ENCODE measurements at regions not wholly inside any gene's neighbourhood (a gene's known extent, or its start where the extent isn't known, plus 50 kb on each side); places are given as distances from the start of the nearest gene placed in this dataset.
"Not testable (repeated sequence)": the region's sequence is repeated elsewhere in the genome, so short reads cannot be mapped to it uniquely, and the experiment has no call there.

DNA sequence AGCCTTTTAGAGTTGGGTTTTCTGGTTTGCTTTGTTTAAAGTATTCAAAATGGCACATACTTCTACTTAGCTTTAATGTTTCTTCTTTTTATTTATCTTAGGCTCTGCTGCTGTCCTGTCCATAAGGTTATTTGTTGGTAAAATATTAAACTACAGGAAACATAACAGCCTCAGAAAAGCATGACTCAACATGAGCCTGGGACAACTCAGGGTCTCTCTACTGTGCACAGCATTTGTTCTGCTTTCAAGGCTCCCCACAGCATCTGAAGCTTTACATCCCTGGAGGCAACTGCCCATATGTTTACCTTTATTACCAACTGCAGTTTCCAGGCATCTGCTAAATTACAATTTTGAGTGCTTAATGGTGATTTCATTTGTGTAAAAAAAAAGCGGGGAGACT is 954.2 kb upstream of the FBXO33 start:
- intact Hi-C loops (cut with DNase I): no loop called here

DNA sequence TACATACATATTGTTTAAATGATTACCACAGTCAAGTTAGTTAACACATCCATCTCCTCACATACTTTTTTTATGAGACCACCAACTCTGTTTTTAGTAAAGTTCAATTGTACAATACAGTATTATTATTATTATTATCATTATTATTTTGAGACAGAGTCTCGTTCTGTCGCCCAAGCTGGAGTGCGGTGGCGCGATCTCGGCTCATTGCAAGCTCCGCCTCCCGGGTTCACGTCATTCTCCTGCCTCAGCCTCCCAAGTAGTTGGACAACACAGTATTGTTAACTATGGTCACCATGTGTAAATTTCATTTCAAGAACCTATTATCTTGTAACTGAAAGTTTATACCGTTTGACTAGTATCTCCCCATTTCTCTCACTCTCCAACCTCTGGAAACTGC is 942.0 kb upstream of the FBXO33 start:
- intact Hi-C loops (cut with DNase I): no loop called here
- DNase-seq (ENCODE audit: missing footprints): no peak
- no peak for ATAC-seq

More for the DNA sequence above, 954.2 kb upstream of the FBXO33 start:
- DNase-seq (ENCODE audit: missing footprints) (no peak), ATAC-seq (no peak)

DNA sequence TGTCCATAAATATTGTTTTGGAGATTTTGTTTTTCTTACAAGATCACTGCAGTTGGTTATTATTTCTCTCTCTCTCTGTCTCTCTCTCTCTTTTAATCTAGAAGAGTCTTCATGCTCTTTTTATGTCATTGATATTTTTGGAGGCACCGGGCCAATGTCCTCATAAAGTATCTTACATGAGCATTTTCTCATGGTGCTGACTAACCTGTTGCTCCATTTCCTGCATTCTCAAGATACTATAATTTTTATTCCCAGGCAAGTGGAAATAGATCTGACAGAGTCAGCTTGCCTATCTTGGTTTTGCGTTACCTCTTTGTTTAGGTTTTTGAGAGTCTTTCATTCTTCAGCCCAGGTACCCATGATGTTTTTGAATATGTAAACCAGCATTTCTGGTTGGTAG is 938.8 kb upstream of the FBXO33 start:
- ATAC-seq: no peak
- no peak for DNase-seq (ENCODE audit: missing footprints)
- intact Hi-C loops (cut with DNase I): no loop called here

DNA sequence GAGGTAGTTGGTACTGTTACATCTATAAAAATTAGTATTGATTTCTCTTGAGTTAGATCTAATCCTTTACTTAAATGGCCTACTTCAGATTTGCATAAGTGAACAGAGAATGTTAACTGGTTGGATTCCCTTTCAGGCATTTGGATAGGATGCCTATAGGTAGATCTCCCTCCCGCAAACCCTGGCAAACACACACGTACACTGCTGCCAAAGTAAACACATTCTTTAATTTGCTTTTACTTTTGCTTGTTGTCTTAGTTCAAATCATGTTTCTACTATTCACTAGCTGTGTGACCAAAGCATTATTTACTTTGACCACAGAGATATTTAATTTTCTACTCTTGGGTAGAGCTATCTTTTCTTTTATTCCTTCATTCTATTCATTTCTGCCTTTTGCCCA is 936.1 kb upstream of the FBXO33 start:
- intact Hi-C loops (cut with DNase I): no loop called here
- no peak for DNase-seq (ENCODE audit: missing footprints)
- ATAC-seq: no peak

DNA sequence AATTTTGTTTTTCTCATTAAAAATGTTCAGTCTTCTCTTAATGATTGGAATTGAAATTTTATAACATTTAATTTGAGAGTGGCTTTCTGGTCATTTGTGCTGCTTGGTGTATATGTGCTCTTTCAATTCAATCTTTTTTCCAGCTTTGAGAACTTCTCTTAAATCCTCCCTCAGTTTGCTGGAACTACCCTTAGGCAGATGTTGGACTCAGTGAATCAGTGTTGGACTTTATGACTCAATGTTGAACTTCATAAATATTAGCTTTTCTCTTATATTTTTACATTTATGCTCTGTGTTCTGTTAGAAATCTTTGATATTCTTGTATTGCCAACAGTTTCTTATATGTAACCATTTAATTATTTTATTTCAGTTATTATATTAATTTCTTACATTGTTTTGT is 935.5 kb upstream of the FBXO33 start:
- intact Hi-C loops (cut with DNase I): no loop called here
- DNase-seq (ENCODE audit: missing footprints) (no peak), ATAC-seq (no peak)

DNA sequence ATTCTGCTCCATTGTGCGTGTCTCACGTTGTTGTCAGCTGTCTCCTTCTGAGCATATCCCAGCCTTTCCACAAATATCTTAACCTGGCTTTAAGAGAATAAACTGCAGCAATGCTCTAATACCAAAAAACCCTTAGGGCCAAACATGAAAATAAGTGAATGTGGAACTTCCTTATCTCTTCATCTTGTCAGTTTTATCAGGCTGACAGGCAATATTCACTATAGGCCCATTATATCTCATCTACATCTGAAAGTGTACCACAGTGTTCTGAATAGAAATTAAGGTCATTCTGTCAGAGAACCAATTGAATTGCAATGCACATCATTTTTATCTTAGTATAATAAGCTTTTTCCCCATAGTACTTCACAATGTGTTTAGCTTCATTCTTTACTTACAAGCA is 933.1 kb upstream of the FBXO33 start:
- no peak for DNase-seq (ENCODE audit: missing footprints)
- intact Hi-C loops (cut with DNase I): no loop called here
- no peak for ATAC-seq

DNA sequence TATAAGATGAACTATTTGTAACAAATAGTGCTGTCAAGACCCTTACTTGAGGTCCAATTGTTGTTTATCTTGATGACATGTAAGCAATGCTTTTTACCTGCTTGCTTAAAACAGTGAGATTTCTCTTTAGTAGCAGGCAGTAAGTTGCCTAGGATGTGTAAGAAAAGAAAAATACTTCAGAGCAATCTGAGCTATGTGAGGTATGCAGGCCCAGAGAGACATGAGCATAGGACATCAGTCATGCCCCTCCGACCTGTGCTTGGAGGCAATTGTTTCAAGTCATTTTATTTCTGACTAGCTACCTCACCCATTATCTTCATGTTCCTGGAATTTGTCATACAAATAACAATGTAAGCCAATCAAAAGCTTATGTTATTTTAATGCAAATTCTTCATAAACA is 930.6 kb upstream of the FBXO33 start:
- ATAC-seq: no peak

DNA sequence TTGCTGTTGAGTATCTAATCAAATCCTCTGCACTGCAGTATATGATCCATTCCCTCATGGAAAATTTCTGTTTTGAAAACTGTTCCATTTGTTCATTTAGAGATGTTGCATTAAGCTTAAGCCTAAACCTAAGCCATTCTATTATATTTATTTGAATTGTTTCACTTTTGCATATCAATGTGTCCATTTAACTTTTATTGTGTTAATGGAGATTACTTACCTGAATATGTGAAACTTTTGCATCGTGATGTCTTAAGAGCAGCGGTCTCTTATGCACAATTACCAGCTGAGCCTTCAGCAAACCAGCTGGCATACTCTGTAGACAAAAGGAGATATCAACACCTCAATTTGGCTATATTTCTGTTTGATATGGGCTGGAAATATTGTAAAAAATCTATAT is 922.5 kb upstream of the FBXO33 start:
- no peak for DNase-seq (ENCODE audit: missing footprints)
- intact Hi-C loops (cut with DNase I): no loop called here
- ATAC-seq: no peak

More for the DNA sequence above, 930.6 kb upstream of the FBXO33 start:
- intact Hi-C loops (cut with DNase I): no loop called here
- no peak for DNase-seq (ENCODE audit: missing footprints)

DNA sequence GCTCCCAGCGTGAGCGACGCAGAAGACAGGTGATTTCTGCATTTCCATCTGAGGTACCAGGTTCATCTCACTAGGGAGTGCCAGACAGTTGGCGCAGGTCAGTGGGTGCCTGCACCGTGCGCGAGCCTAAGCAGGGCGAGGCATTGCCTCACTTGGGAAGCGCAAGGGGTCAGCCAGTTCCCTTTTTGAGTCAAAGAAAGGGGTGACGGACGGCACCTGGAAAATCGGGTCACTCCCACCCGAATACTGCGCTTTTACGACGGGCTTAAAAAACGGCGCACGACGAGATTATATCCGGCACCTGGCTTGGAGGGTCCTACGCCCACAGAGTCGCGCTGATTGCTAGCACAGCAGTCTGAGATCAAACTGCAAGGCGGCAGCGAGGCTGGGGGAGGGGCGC is 915.9 kb upstream of the FBXO33 start:
- intact Hi-C loops (cut with DNase I); ATAC-seq; DNase-seq (ENCODE audit: missing footprints): not testable (repeated sequence)

DNA sequence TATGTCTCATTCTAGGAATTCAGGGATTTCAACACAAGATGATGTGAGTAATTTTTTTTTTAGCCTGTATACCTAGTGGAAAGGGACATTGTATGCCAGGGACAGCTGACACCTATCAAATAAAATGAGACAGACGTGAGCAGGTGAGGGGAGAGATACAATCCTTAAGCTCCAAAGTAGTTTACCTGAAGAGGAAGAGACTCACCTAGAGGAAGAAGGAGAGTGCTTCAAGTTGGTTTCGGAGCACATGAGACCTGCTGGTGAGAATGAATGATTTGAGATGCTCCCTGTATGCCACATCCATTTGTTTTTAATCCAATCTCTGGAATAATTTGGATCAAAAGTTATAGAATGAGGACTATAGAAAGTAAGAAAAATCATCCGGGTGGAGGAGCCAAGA is 915.4 kb upstream of the FBXO33 start:
- ATAC-seq (no peak), DNase-seq (ENCODE audit: missing footprints) (no peak)
- intact Hi-C loops (cut with DNase I): no loop called here

DNA sequence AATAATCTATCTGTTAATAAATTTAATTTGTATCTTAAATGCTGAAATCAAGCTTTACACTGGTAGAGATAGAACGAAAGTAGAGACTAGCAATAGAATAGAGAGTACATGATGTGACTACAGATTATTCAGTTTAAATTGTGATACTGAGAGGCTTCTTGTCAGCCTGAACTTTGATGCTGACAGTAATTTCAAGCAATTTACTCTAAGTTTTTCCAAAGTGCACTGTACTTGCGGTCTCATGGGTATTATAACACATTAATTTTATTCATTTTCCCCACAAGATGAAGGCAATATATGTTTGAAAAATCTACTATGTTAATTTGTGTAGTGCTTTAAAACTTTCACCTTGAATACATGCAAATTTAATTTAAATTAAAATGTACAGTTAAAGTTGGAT is 914.0 kb upstream of the FBXO33 start:
- ATAC-seq (no peak), DNase-seq (ENCODE audit: missing footprints) (no peak)
- intact Hi-C loops (cut with DNase I): no loop called here

DNA sequence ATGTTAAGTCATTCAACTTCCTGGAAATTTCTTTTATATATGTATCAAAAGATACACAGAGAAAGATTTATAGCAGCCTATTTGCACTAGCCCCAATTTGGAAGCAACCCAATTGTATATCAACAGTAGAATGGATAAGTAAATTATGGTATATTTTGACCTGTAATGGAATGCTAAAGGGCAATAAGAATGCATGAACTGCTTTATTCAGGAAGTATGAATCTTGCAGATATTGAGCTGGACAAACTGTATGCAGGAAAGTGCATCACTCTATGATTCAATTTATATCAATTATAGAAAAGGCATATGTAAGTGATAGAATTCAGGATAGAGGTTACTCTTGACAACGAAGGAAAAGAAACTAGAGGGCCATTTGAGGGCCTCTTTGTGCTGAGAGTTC is 913.1 kb upstream of the FBXO33 start:
- intact Hi-C loops (cut with DNase I): no loop called here
- DNase-seq (ENCODE audit: missing footprints) (no peak), ATAC-seq (no peak)

DNA sequence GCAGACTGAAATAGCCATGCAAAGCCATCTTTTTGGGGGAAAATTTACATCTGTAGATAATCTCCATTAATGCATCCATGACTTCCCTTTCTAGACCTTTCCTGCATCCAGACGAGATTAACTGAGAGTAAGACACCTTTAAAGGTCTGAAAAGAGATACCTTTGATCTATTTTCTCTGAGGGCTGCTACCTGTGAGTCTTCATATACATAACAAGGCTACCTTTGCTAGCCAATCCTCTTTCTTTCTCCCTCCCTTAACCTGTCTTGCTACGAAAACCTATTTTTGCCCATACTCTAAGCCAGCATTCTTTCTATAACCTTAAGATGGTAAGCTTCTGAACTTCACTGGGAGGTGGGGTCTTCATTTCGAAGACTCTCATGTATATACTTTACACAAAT is 908.5 kb upstream of the FBXO33 start:
- intact Hi-C loops (cut with DNase I): no loop called here
- DNase-seq (ENCODE audit: missing footprints): no peak
- no peak for ATAC-seq

DNA sequence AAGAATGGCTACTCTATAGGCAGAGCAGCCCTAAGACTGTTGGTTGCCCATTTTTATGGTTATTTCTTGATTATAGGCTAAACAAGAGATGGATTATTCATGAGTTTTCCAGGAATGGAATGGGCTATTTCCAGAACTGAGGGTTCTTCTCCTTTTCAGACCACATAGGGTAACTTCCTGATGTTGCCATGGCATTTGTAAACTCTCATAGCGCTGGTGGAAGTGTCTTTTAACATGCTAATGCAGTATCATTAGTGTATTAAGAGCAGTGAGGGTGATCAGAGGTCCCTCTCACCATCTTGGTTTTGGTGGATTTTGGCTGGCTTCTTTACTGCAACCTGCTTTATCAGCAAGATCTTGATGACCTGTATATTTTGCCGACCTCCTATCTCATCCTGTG is 904.6 kb upstream of the FBXO33 start:
- no peak for ATAC-seq
- no peak for DNase-seq (ENCODE audit: missing footprints)
- intact Hi-C loops (cut with DNase I): no loop called here

DNA sequence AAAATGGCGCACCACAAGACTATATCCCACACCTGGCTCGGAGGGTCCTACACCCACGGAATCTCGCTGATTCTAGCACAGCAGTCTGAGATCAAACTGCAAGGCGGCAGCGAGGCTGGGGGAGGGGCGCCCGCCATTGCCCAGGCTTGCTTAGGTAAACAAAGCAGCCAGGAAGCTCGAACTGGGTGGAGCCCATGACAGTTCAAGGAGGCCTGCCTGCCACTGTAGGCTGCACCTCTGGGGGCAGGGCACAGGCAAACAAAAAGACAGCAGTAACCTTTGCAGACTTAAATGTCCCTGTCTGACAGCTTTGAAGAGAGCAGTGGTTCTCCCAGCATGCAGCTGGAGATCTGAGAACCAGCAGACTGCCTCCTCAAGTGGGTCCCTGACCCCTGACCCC is 894.3 kb upstream of the FBXO33 start:
- intact Hi-C loops (cut with DNase I); DNase-seq (ENCODE audit: missing footprints): not testable (repeated sequence)

DNA sequence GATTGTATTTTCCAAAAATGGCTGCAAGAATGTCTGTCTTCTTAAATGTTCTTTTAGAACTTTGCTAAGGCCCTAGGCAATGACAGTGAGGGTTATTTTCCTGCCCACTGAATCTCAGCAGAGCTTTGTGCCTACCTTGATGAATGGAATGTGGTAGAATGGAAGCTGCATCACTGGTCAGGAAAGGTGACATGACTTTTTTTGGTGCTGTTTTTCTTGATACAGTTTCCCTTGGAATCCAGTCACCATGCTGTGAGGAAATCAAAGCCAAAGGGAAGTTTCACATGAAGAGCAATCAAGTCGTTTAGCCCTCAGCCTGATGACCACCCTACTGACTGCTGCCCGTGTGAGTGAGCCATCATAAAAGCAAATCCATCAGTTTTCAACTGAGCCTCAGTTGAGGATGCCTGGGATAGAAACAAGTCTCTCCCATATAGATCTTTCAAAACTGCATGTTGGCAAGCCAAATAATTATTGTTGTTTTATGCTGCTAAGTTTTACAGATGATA is 886.0 kb upstream of the FBXO33 start:
- no peak for DNase-seq (ENCODE audit: missing footprints)
- intact Hi-C loops (cut with DNase I): no loop called here
- no peak for ATAC-seq

More for the DNA sequence above, 894.3 kb upstream of the FBXO33 start:
- ATAC-seq: not testable (repeated sequence)

DNA sequence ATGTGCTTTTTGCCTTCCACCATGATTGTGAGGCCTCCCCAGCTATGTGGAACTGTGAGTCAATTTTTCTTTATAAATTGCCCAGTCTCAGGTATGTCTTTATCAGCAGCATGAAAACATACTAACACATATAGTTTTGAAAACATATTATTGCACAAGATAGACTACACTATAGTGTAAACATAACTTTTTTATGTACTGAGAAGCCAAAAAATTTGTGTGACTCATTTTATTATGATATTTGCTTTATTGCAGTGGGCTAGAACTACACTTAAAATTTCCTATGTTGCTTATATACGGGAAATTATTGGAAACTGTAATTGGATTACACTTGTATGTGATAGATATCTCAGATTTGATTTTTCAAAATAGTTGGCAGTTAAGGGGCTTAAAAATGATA is 885.5 kb upstream of the FBXO33 start:
- DNase-seq (ENCODE audit: missing footprints) (no peak), ATAC-seq (no peak)
- intact Hi-C loops (cut with DNase I): no loop called here

DNA sequence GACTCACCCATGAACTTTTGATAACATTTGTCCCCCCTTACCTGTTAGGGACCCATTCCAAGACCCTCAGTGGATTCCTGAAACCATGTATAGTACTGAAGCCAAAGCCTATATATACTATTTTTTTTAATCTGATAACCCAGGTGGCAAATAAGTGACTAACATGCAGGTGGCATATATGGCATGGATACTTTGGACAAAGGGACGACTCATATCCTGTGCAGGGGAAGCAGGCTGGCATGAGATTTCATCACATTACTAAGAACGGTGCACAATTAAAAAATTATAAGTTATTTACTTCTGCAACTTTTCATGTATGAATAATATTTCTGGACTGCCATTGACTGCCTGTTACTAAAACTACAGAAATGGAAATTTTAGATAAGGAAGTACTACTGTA is 880.1 kb upstream of the FBXO33 start:
- DNase-seq (ENCODE audit: missing footprints) (no peak), ATAC-seq (no peak)
- intact Hi-C loops (cut with DNase I): no loop called here

DNA sequence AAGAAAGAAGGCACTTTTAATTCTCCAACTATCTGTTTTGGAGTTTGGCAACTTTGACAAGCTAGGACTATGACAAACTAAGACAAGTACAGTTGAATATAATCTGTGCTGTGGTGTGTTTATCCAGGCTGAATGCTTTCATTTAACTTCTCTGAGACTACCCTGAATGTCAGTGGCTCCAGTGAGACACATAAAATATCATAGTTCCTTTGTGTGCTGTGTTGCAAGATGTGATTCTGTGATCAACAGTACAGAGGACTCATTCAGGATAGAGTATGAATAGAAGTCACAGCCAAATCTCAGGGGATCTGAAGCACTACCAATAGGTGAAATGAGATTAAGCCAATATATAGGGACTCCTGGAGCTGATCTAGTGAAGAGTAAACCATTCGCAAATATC is 876.9 kb upstream of the FBXO33 start:
- no peak for ATAC-seq
- no peak for DNase-seq (ENCODE audit: missing footprints)

DNA sequence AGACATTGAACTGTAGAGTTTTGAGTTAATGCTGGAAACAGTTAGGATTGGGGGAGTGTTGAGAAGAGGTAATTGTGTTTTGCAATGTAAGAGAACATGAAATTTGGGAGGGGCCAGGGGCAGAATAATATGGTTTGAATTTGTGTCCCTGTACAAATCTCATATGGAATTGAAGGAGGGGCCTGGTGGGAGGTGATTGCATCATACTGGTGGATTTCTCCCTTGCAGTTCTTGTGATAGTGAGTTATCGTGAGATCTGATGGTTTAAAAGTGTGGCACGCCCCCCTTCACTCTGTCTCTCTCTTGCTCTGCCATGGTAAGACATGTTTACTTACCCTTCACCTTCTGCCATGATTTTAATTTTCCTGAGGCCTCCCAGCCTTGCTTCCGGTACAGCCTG is 876.0 kb upstream of the FBXO33 start:
- intact Hi-C loops (cut with DNase I): no loop called here
- ATAC-seq: no peak

More for the DNA sequence above, 876.9 kb upstream of the FBXO33 start:
- intact Hi-C loops (cut with DNase I): no loop called here

DNA sequence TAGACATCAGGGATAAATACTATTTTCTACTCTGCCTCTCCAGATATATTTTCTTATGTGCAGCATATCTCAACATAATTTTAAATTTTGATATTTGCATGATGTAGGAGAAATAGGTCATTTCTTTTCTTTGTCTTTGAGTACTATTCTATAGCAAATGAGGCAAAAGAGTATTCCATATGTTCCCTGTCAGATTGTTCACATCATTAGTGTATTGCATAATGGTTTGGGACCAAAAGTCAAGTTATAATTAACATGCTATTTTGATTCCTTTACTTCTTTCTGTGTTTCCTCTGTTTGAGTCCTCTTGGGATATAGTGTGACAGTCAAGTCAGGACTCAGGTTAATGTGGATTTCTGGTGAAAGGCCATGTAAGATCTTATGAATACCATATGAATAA is 864.6 kb upstream of the FBXO33 start:
- ATAC-seq (no peak), DNase-seq (ENCODE audit: missing footprints) (no peak)
- intact Hi-C loops (cut with DNase I): no loop called here

More for the DNA sequence above, 876.0 kb upstream of the FBXO33 start:
- no peak for DNase-seq (ENCODE audit: missing footprints)

DNA sequence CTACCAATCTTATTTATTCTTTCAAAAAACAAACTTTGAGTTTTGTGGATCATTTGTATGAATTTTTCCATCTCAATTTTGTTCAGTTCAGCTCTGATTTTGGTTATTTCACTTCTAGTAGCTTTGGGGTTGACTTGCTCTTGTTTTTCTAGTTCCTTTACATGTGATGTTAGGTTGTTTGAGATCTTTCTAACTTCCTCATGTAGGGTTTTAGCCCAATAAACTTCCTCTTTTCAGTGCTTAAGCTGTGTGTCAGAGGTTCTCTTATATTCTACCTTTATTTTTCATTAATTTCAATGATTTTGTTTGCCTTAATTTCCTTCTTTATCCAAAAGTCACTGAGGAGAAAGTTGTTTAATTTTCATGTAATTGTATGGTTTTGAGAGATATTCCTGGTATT is 860.4 kb upstream of the FBXO33 start:
- intact Hi-C loops (cut with DNase I): no loop called here
- ATAC-seq (no peak), DNase-seq (ENCODE audit: missing footprints) (no peak)
